K562 (cell line): ENCODE measurements at regions not wholly inside any gene's neighbourhood (a gene's known extent, or its start where the extent isn't known, plus 50 kb on each side); places are given as distances from the start of the nearest gene placed in this dataset.

Source experiments
- ATAC-seq: fragments of 200-7000 bp; cut with Tn5 transposase; 3 replicates; pipeline ENCODE4 v1.9.1; 2020; ENCODE audit warnings: moderate library complexity
- BruUV-seq: library from RNA; stranded (reverse); fragments of 400-500 nt; replicated peaks from 2 replicates; lab custom pipeline; 2021; lab: Mats Ljungman, UMichigan
- CTCF ChIA-PET: fragments of 300-600 bp; formaldehyde crosslinking; extraction: SDS; loops from one replicate; lab custom pipeline; 2021; ENCODE audit warnings: low intra/inter-chr PET ratio; lab: Yijun Ruan, JAX
- POLR2A ChIA-PET: fragments of 300-600, 350-650 bp; sonication (Branson Sonifier 250); formaldehyde crosslinking; extraction: SDS; loops from one replicate; lab custom pipeline; 2021; ENCODE audit warnings: antibody characterized with exemption, inconsistent platforms; lab: Yijun Ruan, JAX
- DNase-seq, 4 experiments: peaks; one replicate each; pipeline versions ENCODE4 v3.0.0 to v3.0.0-alpha.2; 2011 to 2018; ENCODE audit warnings: low spot score in 3 of 4, mixed read lengths in 3 of 4; ENCODE audit errors: extremely low read depth in 1 of 4
- FAIRE-seq: peaks from 2 replicates; lab custom pipeline; 2011; peaks lifted over from hg19 to GRCh38; lab: Jason Lieb, UNC
- H2AFZ ChIP-seq: 2 replicates; pipeline ENCODE4 v1.6.0; 2011; ENCODE audit warnings: low read depth, low read length, control low read depth, inconsistent platforms
- H3K27ac ChIP-seq: fragments of 200-600 bp; 3 replicates; pipeline ENCODE4 v1.8.0; 2011; ENCODE audit warnings: low read depth, mild to moderate bottlenecking, control low read depth, inconsistent platforms, low read length, moderate library complexity, mixed read lengths; ENCODE audit errors: extremely low read depth
- H3K27me3 ChIP-seq, 2 experiments: fragments of 300-600 bp in 1 of 2; 2 replicates in 1 of 2; 3 replicates in 1 of 2; pipeline versions ENCODE4 v1.6.0 to v1.8.0; 2011; ENCODE audit warnings: inconsistent platforms in 2 of 2, low read length in 2 of 2, mild to moderate bottlenecking in 1 of 2, mixed read lengths in 1 of 2, moderate library complexity in 1 of 2; ENCODE audit not compliant: control insufficient read depth in 2 of 2, insufficient read depth in 2 of 2
- H3K36me3 ChIP-seq: fragments of 300-600 bp; 3 replicates; pipeline ENCODE4 v1.8.0; 2011; ENCODE audit warnings: mild to moderate bottlenecking, low read length, inconsistent platforms; ENCODE audit not compliant: control insufficient read depth, insufficient read depth
- H3K4me1 ChIP-seq, 2 experiments: fragments of 200-600 bp in 1 of 2; replicated peaks in 1 of 2; 2 replicates in 1 of 2; 3 replicates in 1 of 2; pipeline versions ENCODE4 v1.5.1 to v1.8.0; 2011; ENCODE audit warnings: inconsistent platforms in 2 of 2, low read length in 2 of 2, mild to moderate bottlenecking in 1 of 2, mixed read lengths in 1 of 2, moderate library complexity in 1 of 2; ENCODE audit not compliant: control insufficient read depth in 2 of 2, insufficient read depth in 2 of 2
- H3K4me2 ChIP-seq: 2 replicates; pipeline ENCODE4 v1.6.1; 2011; ENCODE audit warnings: low read length, control low read depth, inconsistent platforms, mixed read lengths; ENCODE audit not compliant: insufficient read depth
- H3K4me3 ChIP-seq: fragments of 200-600 bp; sonication (generic), shearing (Covaris generic); 2 replicates; pipeline ENCODE4 v1.5.1; 2016; ENCODE audit warnings: control low read depth, inconsistent platforms
- H3K79me2 ChIP-seq: fragments of 200-600 bp; 3 replicates; pipeline ENCODE4 v1.8.0; 2011; ENCODE audit warnings: low read length, inconsistent platforms; ENCODE audit not compliant: control insufficient read depth, insufficient read depth
- H3K9ac ChIP-seq, 2 experiments: 2 replicates each; pipeline versions ENCODE4 v1.6.0 to v1.6.1; 2011; ENCODE audit warnings: low read depth in 2 of 2, low read length in 2 of 2, control low read depth in 1 of 2, inconsistent platforms in 1 of 2, mild to moderate bottlenecking in 1 of 2, mixed read lengths in 1 of 2; ENCODE audit not compliant: insufficient read depth in 1 of 2
- H3K9me1 ChIP-seq: one replicate; pipeline ENCODE4 v1.6.0; 2011; ENCODE audit warnings: inconsistent platforms, mild to moderate bottlenecking, low read length, moderate library complexity; ENCODE audit not compliant: control insufficient read depth, insufficient read depth
- H3K9me3 ChIP-seq: replicated peaks from 2 replicates; pipeline ENCODE4 v1.5.1; 2011; ENCODE audit warnings: low read depth, low read length, inconsistent platforms; ENCODE audit not compliant: control insufficient read depth, insufficient read depth
- H4K20me1 ChIP-seq: replicated peaks from 2 replicates; pipeline ENCODE4 v1.6.1; 2011; ENCODE audit warnings: low read length, inconsistent platforms, mixed read lengths; ENCODE audit not compliant: control insufficient read depth, insufficient read depth
- CBFA2T3 ChIP-seq: fragments of 450-650 bp; IDR thresholded peaks from 2 replicates; pipeline ENCODE4 v1.6.1; 2017
- MBD2 ChIP-seq: sonication (generic); IDR thresholded peaks from 2 replicates; pipeline ENCODE4 v1.6.1; 2016; ENCODE audit warnings: low read depth, borderline replicate concordance
- MYBL2 ChIP-seq, 2 experiments: fragments of 450-650 bp in 1 of 2; sonication (generic) in 1 of 2; formaldehyde crosslinking in 1 of 2; IDR thresholded peaks; 2 replicates each; pipeline versions ENCODE4 v1.6.1 to v1.8.1; 2017 to 2022; ENCODE audit warnings: borderline replicate concordance in 1 of 2, inconsistent platforms in 1 of 2, low read depth in 1 of 2, mild to moderate bottlenecking in 1 of 2, missing genetic modification reagents in 1 of 2, moderate library complexity in 1 of 2
- MYNN ChIP-seq, 2 experiments: sonication (generic); formaldehyde crosslinking in 1 of 2; IDR thresholded peaks; 2 replicates each; pipeline versions ENCODE4 v1.5.0 to v1.6.1; 2016 to 2020; ENCODE audit warnings: antibody characterized with exemption in 1 of 2, missing genetic modification reagents in 1 of 2
- PKNOX1 ChIP-seq: fragments of 450-650 bp; IDR thresholded peaks from 2 replicates; pipeline ENCODE4 v1.6.1; 2016
- SAFB ChIP-seq: fragments of 200-400 bp; formaldehyde crosslinking; IDR thresholded peaks from 2 replicates; pipeline ENCODE4 v1.6.1; 2017; ENCODE audit warnings: low read depth, low read length, borderline replicate concordance
- ZFPM2 ChIP-seq: fragments of 250-450 bp; sonication (Bioruptor Pico); IDR thresholded peaks from 2 replicates; pipeline ENCODE4 v1.5.1; 2022; ENCODE audit warnings: mild to moderate bottlenecking
- ZNF407 ChIP-seq: fragments of 450-650 bp; IDR thresholded peaks from 2 replicates; pipeline ENCODE4 v1.6.1; 2016; ENCODE audit warnings: low read depth
- WGBS: fragments of 100-300 bp; shearing (Covaris generic); methylation state at CpG from one replicate; pipeline ENCODE4 v1.1.6; 2016; ENCODE audit warnings: low coverage, mixed read lengths; ENCODE audit not compliant: insufficient coverage; ENCODE audit errors: missing lambda C conversion rate; 5-methylcytosine and 5-hydroxymethylcytosine counted together
- in situ Hi-C: fragments of 300-500 bp; cut with MboI; formaldehyde crosslinking; loops from 4 replicates; pipeline ENCODE4 v1.15.0; 2018; ENCODE audit warnings: inconsistent platforms, mixed read lengths
- intact Hi-C: fragments of 100-400 bp; cut with micrococcal nuclease; formaldehyde crosslinking; loops from 2 replicates; pipeline ENCODE4 v1.14.2; 2022

GRCh38 chr18:24809173-24809950 lies 348.9 kb downstream of the HRH4 start:
- Histone ChIP-seq H3K9me1 (no peaks in the 10 kb centered on the region), H4K20me1 (no peaks in the 10 kb centered on the region), H3K79me2 (no peaks in the 10 kb centered on the region), H2AFZ (no peak overlapping the region), H3K27ac (no peak overlapping the region), H3K4me2 (no peak overlapping the region), H3K4me3 (no peak overlapping the region), H3K4me1 (no peaks in the 10 kb centered on the region), H3K36me3 (no peaks in the 10 kb centered on the region), H3K9me3 (no peaks in the 10 kb centered on the region), H3K9ac (no peak overlapping the region), H3K27me3 (no peaks in the 10 kb centered on the region)
- no peak for ATAC-seq
- POLR2A ChIA-PET = interaction anchor here (0.6 kb wide), 1 partner anchor 414 kb away, joined by 3 read pairs; no protein-coding TSS in a partner anchor
- FAIRE-seq = no peak
- intact Hi-C loops = no loop called here
- no peak for DNase-seq
- WGBS = under 1% methylated on average over 7 of the region's 7 CpGs
- in situ Hi-C loops = no loop called here
- no TSS peak for BruUV-seq
- TF ChIP-seq MBD2 (no peak), MYBL2 (IDR thresholded peaks at IDR 0.05; ENCODE audit: low read depth) (no peak), MYBL2 (CRISPR knock-in tag; IDR thresholded peaks at IDR 0.05; ENCODE audit: borderline replicate concordance) (no peak), SAFB (no peak), PKNOX1 (no peak), MYNN (IDR thresholded peaks at IDR 0.05) (no peak), MYNN (CRISPR knock-in tag; IDR thresholded peaks at IDR 0.05) (no peak), ZFPM2 (CRISPR knock-in tag) (no peak), ZNF407 (no peak), CBFA2T3 (no peak)
- CTCF ChIA-PET = no interaction called here
